ENCODE measurements at regions not wholly inside any gene's neighbourhood (a gene's known extent, or its start where the extent isn't known, plus 50 kb on each side); places are given as distances from the start of the nearest gene placed in this dataset.
"Not testable (repeated sequence)": the region's sequence is repeated elsewhere in the genome, so short reads cannot be mapped to it uniquely, and the experiment has no call there.

DNA sequence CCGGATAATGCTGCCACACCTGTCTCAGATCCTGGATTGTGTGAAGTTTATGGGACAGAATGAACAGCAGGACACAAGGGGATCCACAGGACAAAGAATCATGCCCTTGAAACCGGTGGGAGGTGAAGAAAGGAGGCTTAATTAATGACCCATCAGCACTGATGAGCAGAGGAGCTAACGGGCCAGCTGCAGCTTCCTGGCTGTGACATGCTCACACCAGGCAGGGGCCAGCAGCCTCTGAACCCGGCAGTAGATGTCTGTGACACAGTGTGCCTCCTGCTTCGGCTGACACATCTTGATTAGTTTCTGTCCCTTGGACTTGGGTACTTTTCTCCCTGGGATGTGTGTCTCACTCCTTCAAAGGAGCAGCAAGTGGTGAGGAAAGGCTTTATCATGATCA lies 328.8 kb upstream of the BRINP1 start:
- no peak overlapping the region for H3K27ac ChIP-seq (ENCODE audit: low read depth, low read length, severe bottlenecking)
- H3K4me3 ChIP-seq (ENCODE audit: extremely low read depth, insufficient read depth, low read length, poor library complexity, severe bottlenecking), result no peak overlapping the region
- H3K9me3 ChIP-seq (ENCODE audit: control insufficient read depth, low read length), result no peaks in the 10 kb centered on the region
- no peaks in the 10 kb centered on the region for H3K4me1 ChIP-seq (ENCODE audit: control insufficient read depth, insufficient read depth, low read length, poor library complexity, severe bottlenecking)
- WGBS, 2 experiments (ENCODE audit: insufficient coverage in 2 of 2), result 38 to 64% methylated on average over 5 of the region's 5 CpGs
- no peaks in the 10 kb centered on the region for H3K36me3 ChIP-seq (ENCODE audit: control insufficient read depth, insufficient read depth, low read length)

DNA sequence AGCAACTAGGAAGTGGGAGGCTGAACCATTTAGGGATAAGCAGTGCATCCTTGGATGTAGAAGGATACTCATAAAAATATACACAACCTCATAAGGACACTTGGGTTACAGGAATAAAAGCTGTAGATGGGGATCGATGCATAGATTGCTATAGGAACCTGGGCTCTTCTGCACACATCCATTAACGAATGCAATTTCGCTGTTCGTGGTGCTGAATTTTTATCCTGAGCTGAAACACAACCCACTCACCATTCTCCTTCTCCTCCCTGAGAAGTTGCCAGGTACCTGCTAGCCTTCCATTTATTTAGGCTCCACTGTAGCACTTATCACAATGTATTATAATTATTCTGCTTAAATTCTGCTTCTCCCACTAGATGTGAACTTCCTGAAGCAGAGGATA lies 320.6 kb upstream of the BRINP1 start:
- no peaks in the 10 kb centered on the region for H3K4me1 ChIP-seq (ENCODE audit: control insufficient read depth, insufficient read depth, low read length, poor library complexity, severe bottlenecking)
- no peaks in the 10 kb centered on the region for H3K9me3 ChIP-seq (ENCODE audit: control insufficient read depth, low read length)
- no peaks in the 10 kb centered on the region for H3K36me3 ChIP-seq (ENCODE audit: control insufficient read depth, insufficient read depth, low read length)
- H3K27ac ChIP-seq (ENCODE audit: low read depth, low read length, severe bottlenecking), result no peak overlapping the region
- 19 to 26% methylated on average over 3 to 4 of the region's 4 CpGs for WGBS, 2 experiments (ENCODE audit: insufficient coverage in 2 of 2)
- no peak overlapping the region for H3K4me3 ChIP-seq (ENCODE audit: extremely low read depth, insufficient read depth, low read length, poor library complexity, severe bottlenecking)

DNA sequence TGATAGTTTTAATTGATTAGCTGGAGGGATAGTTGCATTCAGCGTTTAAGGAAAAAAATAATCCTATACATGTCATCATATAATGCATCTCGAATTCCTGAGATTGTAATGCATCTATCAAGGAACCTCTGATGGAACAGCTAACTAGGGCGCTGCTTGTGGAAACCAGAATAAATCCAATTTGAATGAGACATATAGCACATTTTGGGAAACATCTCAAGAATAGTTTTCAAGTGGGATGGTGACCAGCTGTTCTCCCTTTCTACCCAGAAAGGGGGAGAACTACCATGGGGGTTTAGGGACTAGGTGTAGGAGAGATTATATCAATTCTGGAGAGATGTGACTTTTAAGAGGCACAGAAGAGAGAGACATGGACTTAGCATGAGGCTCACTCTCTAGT lies 319.3 kb upstream of the BRINP1 start:
- no peaks in the 10 kb centered on the region for H3K9me3 ChIP-seq (ENCODE audit: control insufficient read depth, low read length)
- no peak overlapping the region for H3K27ac ChIP-seq (ENCODE audit: low read depth, low read length, severe bottlenecking)
- H3K36me3 ChIP-seq (ENCODE audit: control insufficient read depth, insufficient read depth, low read length), result no peaks in the 10 kb centered on the region
- H3K4me3 ChIP-seq (ENCODE audit: extremely low read depth, insufficient read depth, low read length, poor library complexity, severe bottlenecking), result no peak overlapping the region
- no peaks in the 10 kb centered on the region for H3K4me1 ChIP-seq (ENCODE audit: control insufficient read depth, insufficient read depth, low read length, poor library complexity, severe bottlenecking)
- WGBS, 2 experiments (ENCODE audit: insufficient coverage in 2 of 2), result 63 to 72% methylated on average over 2 to 3 of the region's 3 CpGs

DNA sequence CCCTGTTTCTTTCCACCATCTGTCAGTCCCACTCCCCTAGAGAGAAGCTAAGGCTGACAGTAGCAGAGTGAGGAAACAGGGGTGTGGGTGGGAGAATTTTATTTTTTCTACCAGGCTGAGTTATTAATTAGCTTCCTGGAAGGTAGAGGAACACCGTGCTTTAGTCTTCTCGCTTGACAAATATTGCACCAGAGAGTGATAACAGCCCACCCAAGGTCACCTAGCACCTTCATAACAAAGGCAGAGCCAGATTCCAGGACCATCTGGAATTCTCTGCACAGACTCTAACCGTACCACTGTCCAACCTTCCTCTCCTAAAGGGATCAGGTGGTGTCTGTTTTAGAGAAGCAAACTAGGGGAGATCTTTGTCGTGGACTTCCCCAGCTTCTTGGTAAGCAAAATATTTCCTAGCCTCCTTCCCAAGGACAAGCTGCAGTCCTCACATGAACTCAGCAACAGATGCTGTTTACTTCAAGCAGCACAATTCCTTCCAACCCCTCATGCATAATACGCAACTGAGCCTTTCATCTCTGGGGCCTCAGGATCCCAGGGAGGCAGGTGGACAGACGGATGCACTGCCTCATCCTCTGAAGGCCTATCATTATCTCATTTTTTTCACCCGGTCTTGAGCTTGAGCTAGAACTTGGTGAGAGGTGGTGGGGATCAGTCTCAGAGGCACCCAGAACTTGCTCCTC lies 308.7 kb upstream of the BRINP1 start:
- no peaks in the 10 kb centered on the region for H3K36me3 ChIP-seq (ENCODE audit: control insufficient read depth, insufficient read depth, low read length)
- H3K4me3 ChIP-seq (ENCODE audit: extremely low read depth, insufficient read depth, low read length, poor library complexity, severe bottlenecking), result no peak overlapping the region
- 89 to 91% methylated on average over 1 to 4 of the region's 7 CpGs for WGBS, 2 experiments (ENCODE audit: insufficient coverage in 2 of 2)
- no peaks in the 10 kb centered on the region for H3K9me3 ChIP-seq (ENCODE audit: control insufficient read depth, low read length)
- no peak overlapping the region for H3K27ac ChIP-seq (ENCODE audit: low read depth, low read length, severe bottlenecking)
- H3K4me1 ChIP-seq (ENCODE audit: control insufficient read depth, insufficient read depth, low read length, poor library complexity, severe bottlenecking), result no peaks in the 10 kb centered on the region

DNA sequence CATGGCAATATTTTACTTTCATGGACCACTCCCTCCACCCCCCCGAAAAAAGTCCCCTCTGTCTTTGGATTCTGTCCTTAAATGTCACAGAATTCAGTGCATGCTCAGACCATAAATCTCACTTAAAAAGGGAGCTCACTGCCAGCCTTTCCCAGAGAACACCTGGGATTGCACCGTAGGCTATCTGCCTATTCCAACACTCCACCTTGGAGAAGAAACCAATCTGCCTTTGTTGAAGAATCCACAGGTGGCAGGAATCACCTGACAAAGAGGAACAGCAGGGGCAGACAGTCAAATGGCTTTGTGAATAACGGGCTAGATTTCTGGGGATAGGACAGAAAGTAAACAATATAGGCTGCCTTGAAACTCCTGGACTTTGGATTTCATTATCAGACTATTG lies 306.7 kb upstream of the BRINP1 start:
- Histone ChIP-seq H3K9me3 (ENCODE audit: control insufficient read depth, low read length) (no peaks in the 10 kb centered on the region), H3K36me3 (ENCODE audit: control insufficient read depth, insufficient read depth, low read length) (no peaks in the 10 kb centered on the region), H3K4me1 (ENCODE audit: control insufficient read depth, insufficient read depth, low read length, poor library complexity, severe bottlenecking) (no peaks in the 10 kb centered on the region), H3K4me3 (ENCODE audit: extremely low read depth, insufficient read depth, low read length, poor library complexity, severe bottlenecking) (no peak overlapping the region), H3K27ac (ENCODE audit: low read depth, low read length, severe bottlenecking) (no peak overlapping the region)
- WGBS, 2 experiments (ENCODE audit: insufficient coverage in 2 of 2), result 44 to 64% methylated on average over 2 to 3 of the region's 3 CpGs

DNA sequence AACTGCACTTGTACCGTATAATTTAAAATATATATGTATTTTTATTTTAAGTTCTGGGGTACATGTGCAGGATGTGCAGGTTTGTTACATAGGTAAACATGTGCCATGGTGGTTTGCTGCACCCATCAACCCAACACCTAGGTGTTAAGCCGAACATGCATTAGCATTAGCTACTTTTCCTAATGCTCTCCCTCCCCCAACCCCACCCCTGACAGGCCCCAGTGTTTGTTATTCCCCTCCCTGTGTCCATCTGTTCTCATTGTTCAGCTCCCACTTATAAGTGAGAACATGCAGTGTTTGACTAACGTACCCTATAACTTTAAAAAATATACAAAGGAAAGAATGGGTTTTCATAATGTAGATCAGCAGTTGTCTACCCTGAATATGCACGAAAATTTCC lies 303.5 kb upstream of the BRINP1 start:
- not testable (repeated sequence) for H3K9me3 ChIP-seq (ENCODE audit: control insufficient read depth, low read length); H3K4me3 ChIP-seq (ENCODE audit: extremely low read depth, insufficient read depth, low read length, poor library complexity, severe bottlenecking); H3K4me1 ChIP-seq (ENCODE audit: control insufficient read depth, insufficient read depth, low read length, poor library complexity, severe bottlenecking); H3K36me3 ChIP-seq (ENCODE audit: control insufficient read depth, insufficient read depth, low read length); H3K27ac ChIP-seq (ENCODE audit: low read depth, low read length, severe bottlenecking)
- WGBS, 2 experiments (ENCODE audit: insufficient coverage in 2 of 2), result 79 to 100% methylated on average over 1 to 2 of the region's 4 CpGs

DNA sequence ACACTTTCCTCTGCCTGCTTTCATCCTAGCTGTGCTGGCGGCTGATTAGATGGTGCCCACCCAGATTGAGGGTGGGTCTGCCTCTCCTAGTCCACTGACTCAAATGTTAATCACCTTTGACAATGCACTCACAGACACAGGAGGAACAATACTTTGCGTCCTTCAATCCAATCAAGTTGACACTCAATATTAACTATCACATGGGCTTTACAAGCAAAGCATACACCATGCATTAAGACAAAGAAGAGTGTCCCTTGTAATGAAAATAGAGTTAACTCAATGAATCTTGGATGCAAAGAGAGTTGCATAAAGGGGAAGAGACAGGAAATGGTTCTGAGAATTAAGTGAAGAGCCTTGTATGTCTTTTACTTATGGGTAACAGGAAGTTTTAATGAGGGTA lies 298.7 kb upstream of the BRINP1 start:
- WGBS, 2 experiments (ENCODE audit: insufficient coverage in 2 of 2), result 100% methylated on average over 1 to 2 of the region's 2 CpGs
- H3K4me3 ChIP-seq (ENCODE audit: extremely low read depth, insufficient read depth, low read length, poor library complexity, severe bottlenecking), result no peak overlapping the region
- no peaks in the 10 kb centered on the region for H3K4me1 ChIP-seq (ENCODE audit: control insufficient read depth, insufficient read depth, low read length, poor library complexity, severe bottlenecking)
- no peaks in the 10 kb centered on the region for H3K9me3 ChIP-seq (ENCODE audit: control insufficient read depth, low read length)
- no peaks in the 10 kb centered on the region for H3K36me3 ChIP-seq (ENCODE audit: control insufficient read depth, insufficient read depth, low read length)
- no peak overlapping the region for H3K27ac ChIP-seq (ENCODE audit: low read depth, low read length, severe bottlenecking)

DNA sequence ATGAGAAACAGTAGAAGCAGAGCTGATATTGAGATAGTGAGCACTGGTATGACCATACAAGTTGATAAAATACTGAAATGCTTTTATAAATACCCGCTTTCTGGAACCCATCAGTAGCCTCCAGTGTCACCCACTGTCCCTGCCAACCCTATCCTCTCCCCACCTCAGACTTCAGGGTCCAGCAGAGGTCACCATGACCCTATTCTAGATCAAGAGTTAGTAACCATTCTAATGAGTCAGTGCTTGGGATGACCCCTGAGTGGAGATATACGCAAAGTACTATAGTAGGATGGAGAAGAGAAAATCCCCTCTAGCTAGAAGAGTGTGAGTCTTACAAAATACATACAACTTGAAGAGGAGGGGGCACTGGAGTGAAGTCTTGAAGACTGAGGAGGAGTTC lies 297.9 kb upstream of the BRINP1 start:
- Histone ChIP-seq H3K9me3 (ENCODE audit: control insufficient read depth, low read length) (no peaks in the 10 kb centered on the region), H3K4me1 (ENCODE audit: control insufficient read depth, insufficient read depth, low read length, poor library complexity, severe bottlenecking) (no peaks in the 10 kb centered on the region), H3K27ac (ENCODE audit: low read depth, low read length, severe bottlenecking) (no peak overlapping the region), H3K4me3 (ENCODE audit: extremely low read depth, insufficient read depth, low read length, poor library complexity, severe bottlenecking) (no peak overlapping the region), H3K36me3 (ENCODE audit: control insufficient read depth, insufficient read depth, low read length) (no peaks in the 10 kb centered on the region)
- no CpG with 5 or more reads among the region's 2 CpGs for WGBS, 2 experiments (ENCODE audit: insufficient coverage in 2 of 2)

DNA sequence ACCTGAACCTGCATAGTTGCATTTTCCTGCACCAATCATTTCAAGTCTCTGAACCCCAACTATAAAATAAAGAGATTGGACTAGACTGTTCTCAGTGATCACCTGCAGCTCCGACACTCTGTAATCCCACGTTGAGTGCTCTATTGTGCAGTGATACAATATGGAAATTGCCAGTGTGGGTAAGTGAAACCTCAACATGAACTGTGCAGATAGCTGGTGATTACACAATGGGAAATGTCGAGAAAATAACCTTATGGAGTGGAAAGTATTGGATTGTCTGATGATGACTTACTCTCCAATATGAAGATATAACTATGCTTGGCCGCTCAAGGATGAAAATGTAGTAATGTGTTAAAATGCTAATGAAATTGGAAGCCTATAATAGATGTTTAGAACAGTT lies 293.1 kb upstream of the BRINP1 start:
- WGBS, 2 experiments (ENCODE audit: insufficient coverage in 2 of 2), result 100% methylated on average over 1 to 3 of the region's 4 CpGs
- H3K27ac ChIP-seq (ENCODE audit: low read depth, low read length, severe bottlenecking), result no peak overlapping the region
- H3K4me3 ChIP-seq (ENCODE audit: extremely low read depth, insufficient read depth, low read length, poor library complexity, severe bottlenecking), result no peak overlapping the region
- H3K36me3 ChIP-seq (ENCODE audit: control insufficient read depth, insufficient read depth, low read length), result no peaks in the 10 kb centered on the region
- H3K9me3 ChIP-seq (ENCODE audit: control insufficient read depth, low read length), result no peaks in the 10 kb centered on the region
- H3K4me1 ChIP-seq (ENCODE audit: control insufficient read depth, insufficient read depth, low read length, poor library complexity, severe bottlenecking), result no peaks in the 10 kb centered on the region

DNA sequence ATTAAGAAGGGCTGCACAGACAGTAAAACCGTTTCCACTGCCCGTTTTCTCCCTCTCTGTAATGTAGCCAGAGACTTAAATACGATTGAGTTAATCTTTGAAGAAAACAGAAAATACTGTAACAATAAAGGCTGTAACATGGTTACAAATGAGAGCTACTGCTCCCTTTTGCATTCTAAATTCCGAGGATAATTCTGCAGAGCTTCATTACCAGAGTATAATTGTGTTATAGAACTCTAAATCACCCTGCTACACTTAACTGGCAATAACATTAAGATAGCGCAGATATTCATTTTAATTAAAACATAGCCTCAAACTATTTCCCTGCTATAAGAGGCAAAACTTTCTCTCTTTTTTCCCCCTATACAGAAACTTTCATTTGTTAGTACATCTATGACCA lies 283.7 kb upstream of the BRINP1 start:
- Histone ChIP-seq H3K27ac (ENCODE audit: low read depth, low read length, severe bottlenecking) (no peak overlapping the region), H3K9me3 (ENCODE audit: control insufficient read depth, low read length) (no peaks in the 10 kb centered on the region), H3K4me3 (ENCODE audit: extremely low read depth, insufficient read depth, low read length, poor library complexity, severe bottlenecking) (no peak overlapping the region), H3K4me1 (ENCODE audit: control insufficient read depth, insufficient read depth, low read length, poor library complexity, severe bottlenecking) (no peaks in the 10 kb centered on the region), H3K36me3 (ENCODE audit: control insufficient read depth, insufficient read depth, low read length) (no peaks in the 10 kb centered on the region)
- WGBS, 2 experiments (ENCODE audit: insufficient coverage in 2 of 2), result 57% methylated on average over 1 of the region's 5 CpGs; no CpG with 5 or more reads in 1 of the 2 experiments

DNA sequence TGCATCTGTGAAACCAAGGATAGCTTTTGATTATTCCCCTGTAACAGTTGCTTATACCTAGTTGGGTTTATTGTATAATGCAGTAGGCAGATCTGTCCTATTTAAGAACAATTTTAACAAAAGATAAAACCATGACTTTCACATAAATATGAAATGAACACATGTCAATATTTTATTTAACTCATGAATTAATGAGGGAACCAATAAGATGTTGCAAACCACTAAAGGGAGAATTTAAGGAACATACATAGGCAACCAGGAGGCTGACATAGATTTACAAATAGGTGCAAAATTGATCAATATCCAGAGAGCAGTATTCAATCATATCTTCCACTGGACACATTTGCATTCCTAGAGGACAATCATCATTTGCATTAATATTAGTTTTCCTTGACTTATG lies 280.0 kb upstream of the BRINP1 start:
- Histone ChIP-seq H3K36me3 (ENCODE audit: control insufficient read depth, insufficient read depth, low read length) (no peaks in the 10 kb centered on the region), H3K4me1 (ENCODE audit: control insufficient read depth, insufficient read depth, low read length, poor library complexity, severe bottlenecking) (no peaks in the 10 kb centered on the region), H3K27ac (ENCODE audit: low read depth, low read length, severe bottlenecking) (no peak overlapping the region), H3K4me3 (ENCODE audit: extremely low read depth, insufficient read depth, low read length, poor library complexity, severe bottlenecking) (no peak overlapping the region), H3K9me3 (ENCODE audit: control insufficient read depth, low read length) (no peaks in the 10 kb centered on the region)

Measured in mesodermal cell (in vitro differentiated cells).